HepG2 (cell line): ENCODE measurements at regions not wholly inside any gene's neighbourhood (a gene's known extent, or its start where the extent isn't known, plus 50 kb on each side); places are given as distances from the start of the nearest gene placed in this dataset.

Source experiments
- ESRRA ChIP-seq: sonication (generic); formaldehyde crosslinking; IDR thresholded peaks from 2 replicates; pipeline ENCODE4 v1.5.1; 2020; ENCODE audit warnings: mild to moderate bottlenecking, low read depth, missing genetic modification reagents
- FOXP4 ChIP-seq: sonication (generic); formaldehyde crosslinking; IDR thresholded peaks from 2 replicates; pipeline ENCODE4 v1.4.0; 2020; ENCODE audit warnings: missing genetic modification reagents
- MAFF ChIP-seq: IDR thresholded peaks from 2 replicates; pipeline ENCODE4 v1.6.1; 2011; ENCODE audit warnings: low read depth, low read length, improper control_type of control experiment
- MLXIP ChIP-seq: sonication (generic); formaldehyde crosslinking; IDR thresholded peaks from 2 replicates; pipeline ENCODE4 v1.9.0; 2021; ENCODE audit warnings: missing genetic modification reagents, borderline replicate concordance
- NFKB2 ChIP-seq: sonication (generic); formaldehyde crosslinking; IDR thresholded peaks from 2 replicates; pipeline ENCODE4 v1.4.0; 2020; ENCODE audit warnings: missing genetic modification reagents, borderline replicate concordance
- ONECUT2 ChIP-seq: sonication (generic); formaldehyde crosslinking; IDR thresholded peaks from 2 replicates; pipeline ENCODE4 v1.4.0; 2020; ENCODE audit warnings: missing genetic modification reagents
- RFX3 ChIP-seq: IDR thresholded peaks from 2 replicates; pipeline ENCODE4 v1.6.1; 2016; ENCODE audit warnings: missing biosample characterization, missing genetic modification reagents
- SMAD3 ChIP-seq: sonication (generic); formaldehyde crosslinking; IDR thresholded peaks from 2 replicates; pipeline ENCODE4 v1.4.0; 2020; ENCODE audit warnings: missing genetic modification reagents
- SNRNP70 ChIP-seq: fragments of 200-400 bp; formaldehyde crosslinking; IDR thresholded peaks from 2 replicates; pipeline ENCODE4 v1.6.1; 2017; ENCODE audit warnings: mild to moderate bottlenecking, low read depth, low read length, moderate library complexity
- SP140L ChIP-seq: sonication (generic); formaldehyde crosslinking; IDR thresholded peaks from 2 replicates; pipeline ENCODE4 v1.4.0; 2020; ENCODE audit warnings: missing genetic modification reagents, borderline replicate concordance
- TBP ChIP-seq: sonication (generic); formaldehyde crosslinking; IDR thresholded peaks from 2 replicates; pipeline ENCODE4 v1.5.0; 2020; ENCODE audit warnings: missing genetic modification reagents
- TFAP4 ChIP-seq: sonication (generic); IDR thresholded peaks from 2 replicates; pipeline ENCODE4 v1.6.1; 2016; ENCODE audit warnings: low read depth, borderline replicate concordance
- ZBTB21 ChIP-seq: sonication (generic); formaldehyde crosslinking; IDR thresholded peaks from 2 replicates; pipeline ENCODE4 v1.4.0; 2020; ENCODE audit warnings: missing genetic modification reagents
- ZBTB25 ChIP-seq: IDR thresholded peaks from 2 replicates; pipeline ENCODE4 v1.6.1; 2018; ENCODE audit warnings: missing genetic modification reagents
- ZNF136 ChIP-seq: sonication (generic); formaldehyde crosslinking; IDR thresholded peaks from 2 replicates; pipeline ENCODE4 v1.8.1; 2022; ENCODE audit warnings: low read depth, mild to moderate bottlenecking, moderate library complexity, missing genetic modification reagents
- ZNF382 ChIP-seq: sonication (generic); formaldehyde crosslinking; IDR thresholded peaks from 2 replicates; pipeline ENCODE4 v1.5.0; 2020; ENCODE audit warnings: missing genetic modification reagents, mild to moderate bottlenecking, borderline replicate concordance
- ZNF512 ChIP-seq: sonication (generic); formaldehyde crosslinking; IDR thresholded peaks from 2 replicates; pipeline ENCODE4 v1.4.0; 2020; ENCODE audit warnings: mild to moderate bottlenecking, missing genetic modification reagents
- ZNF639 ChIP-seq: conservative IDR thresholded peaks from 2 replicates; pipeline ENCODE4 v1.6.1; 2018; ENCODE audit warnings: missing genetic modification reagents

GRCh38 chr2:203656522-203657287, 49.7 kb upstream of the CD28 start (continued):
- TF ChIP-seq ZNF639 (peak; percentile 54; the same call in 1 of the 2 replicates), ZBTB25 (peak; percentile 67; the same call in 1 of the 2 replicates), TFAP4 (no peak), ESRRA (CRISPR knock-in tag) (no peak; the same call in 1 of the 2 replicates), ZNF512 (no peak), ZNF136 (CRISPR knock-in tag) (0 out of 2 replicates have a peak, but pooled peaks have one; percentile 55), FOXP4 (CRISPR knock-in tag) (peak; percentile 89), SNRNP70 (no peak), RFX3 (CRISPR knock-in tag) (no peak), SP140L (no peak; the same call in 1 of the 2 replicates), ONECUT2 (CRISPR knock-in tag) (peak; percentile 69), MAFF (0 out of 2 replicates have a peak, but pooled peaks have one; percentile 16), NFKB2 (CRISPR knock-in tag) (no peak), ZBTB21 (peak; percentile 17; the same call in 1 of the 2 replicates), TBP (CRISPR knock-in tag) (no peak), ZNF382 (CRISPR knock-in tag) (no peak), MLXIP (CRISPR knock-in tag) (no peak), SMAD3 (CRISPR knock-in tag) (0 out of 2 replicates have a peak, but pooled peaks have one; percentile 39)
